OCI-LY7 (cell line): ENCODE measurements at regions not wholly inside any gene's neighbourhood (a gene's known extent, or its start where the extent isn't known, plus 50 kb on each side); places are given as distances from the start of the nearest gene placed in this dataset.

Source experiments
- BruUV-seq: library from RNA; stranded (reverse); fragments of 400-500 nt; replicated peaks from 2 replicates; lab custom pipeline; 2021; lab: Mats Ljungman, UMichigan
- CTCF ChIA-PET: fragments of 300-600 bp; sonication (Branson Sonifier 250); formaldehyde crosslinking; loops from one replicate; lab custom pipeline; 2022; ENCODE audit warnings: antibody characterized with exemption; ENCODE audit not compliant: unreplicated experiment; lab: Charles Lee
- POLR2A ChIA-PET: fragments of 300-600 bp; sonication (Branson Sonifier 250); formaldehyde crosslinking; loops from one replicate; lab custom pipeline; 2022; ENCODE audit warnings: antibody characterized with exemption; lab: Charles Lee
- DNase-seq: peaks from one replicate; pipeline ENCODE4 v3.0.0-alpha.2; 2015; ENCODE audit warnings: low spot score
- H2AFZ ChIP-seq: fragments of 200-600 bp; sonication (generic), shearing (Covaris generic); 2 replicates; pipeline ENCODE4 v1.6.1; 2014; ENCODE audit warnings: mild to moderate bottlenecking, antibody characterized with exemption, low read length, moderate library complexity
- H3K27ac ChIP-seq: fragments of 200-600 bp; sonication (generic); 2 replicates; pipeline ENCODE4 v1.5.1; 2014; ENCODE audit warnings: mixed run types, low read depth, mild to moderate bottlenecking, moderate library complexity, low read length, inconsistent platforms; ENCODE audit not compliant: poor library complexity, severe bottlenecking
- H3K36me3 ChIP-seq: fragments of 200-600 bp; sonication (generic); 2 replicates; pipeline ENCODE4 v1.6.1; 2014; ENCODE audit warnings: mild to moderate bottlenecking, antibody characterized with exemption, low read length, moderate library complexity, mixed read lengths; ENCODE audit not compliant: insufficient read depth
- H3K4me1 ChIP-seq: fragments of 200-600 bp; sonication (generic); 2 replicates; pipeline ENCODE4 v1.5.1; 2014; ENCODE audit warnings: mild to moderate bottlenecking, low read length; ENCODE audit not compliant: insufficient read depth, poor library complexity, severe bottlenecking
- H3K4me2 ChIP-seq: fragments of 200-600 bp; sonication (generic); 2 replicates; pipeline ENCODE4 v1.6.1; 2014; ENCODE audit warnings: mild to moderate bottlenecking, low read length
- H3K4me3 ChIP-seq: fragments of 200-600 bp; sonication (generic); 2 replicates; pipeline ENCODE4 v1.5.1; 2014; ENCODE audit warnings: mild to moderate bottlenecking, low read depth, low read length; ENCODE audit not compliant: poor library complexity, severe bottlenecking
- H3K79me2 ChIP-seq: fragments of 200-600 bp; sonication (generic); 2 replicates; pipeline ENCODE4 v1.6.1; 2016; ENCODE audit warnings: low read depth, mild to moderate bottlenecking, low read length, moderate library complexity, mixed read lengths; ENCODE audit not compliant: insufficient read depth
- H3K9me2 ChIP-seq: fragments of 200-600 bp; sonication (generic); 2 replicates; pipeline ENCODE4 v1.6.1; 2016; ENCODE audit warnings: mild to moderate bottlenecking, low read length, mixed read lengths; ENCODE audit not compliant: insufficient read depth
- H3K9me3 ChIP-seq: fragments of 200-600 bp; sonication (generic); 2 replicates; pipeline ENCODE4 v1.6.1; 2014; ENCODE audit warnings: mild to moderate bottlenecking, mixed run types, low read length, mixed read lengths
- H4K20me1 ChIP-seq: fragments of 200-600 bp; sonication (generic); 2 replicates; pipeline ENCODE4 v1.6.1; 2014; ENCODE audit warnings: mild to moderate bottlenecking, antibody characterized with exemption, low read length, moderate library complexity, mixed read lengths; ENCODE audit not compliant: insufficient read depth
- CTCF ChIP-seq: fragments of 200-600 bp; sonication (generic); conservative IDR thresholded peaks from 2 replicates; pipeline ENCODE4 v1.5.1; 2014; ENCODE audit warnings: mild to moderate bottlenecking, antibody characterized with exemption, low read length, moderate library complexity, mixed read lengths
- EZH2phosphoT487 ChIP-seq: fragments of 200-600 bp; sonication (generic); IDR thresholded peaks from 2 replicates; pipeline ENCODE4 v1.6.1; 2018; ENCODE audit warnings: low read depth, borderline replicate concordance, mild to moderate bottlenecking, mixed run types, antibody characterized with exemption, low read length, moderate library complexity, mixed read lengths
- intact Hi-C: fragments of 100-400 bp; cut with micrococcal nuclease; formaldehyde crosslinking; loops from one replicate; pipeline ENCODE4 v1.10.0; 2022; ENCODE audit not compliant: unreplicated experiment

GRCh38 chr13:58574791-58575190, 943.2 kb downstream of the PCDH17 start:
- intact Hi-C loops: no loop called here
- H2AFZ ChIP-seq: no peak overlapping the region
- TF ChIP-seq EZH2phosphoT487 (no peak), CTCF (no peak)
- no peaks in the 10 kb centered on the region for H4K20me1 ChIP-seq
- peaks cover 4% of the 10 kb centered on the region; the same call in 1 of the 2 replicates for H3K9me3 ChIP-seq
- H3K27ac ChIP-seq: no peak overlapping the region
- no TSS peak for BruUV-seq
- DNase-seq: no peak
- POLR2A ChIA-PET: no interaction called here
- no peak overlapping the region for H3K4me3 ChIP-seq
- H3K4me1 ChIP-seq: no peaks in the 10 kb centered on the region
- no peaks in the 10 kb centered on the region for H3K36me3 ChIP-seq
- no peaks in the 10 kb centered on the region for H3K9me2 ChIP-seq
- CTCF ChIA-PET: no interaction called here
- no peak overlapping the region for H3K4me2 ChIP-seq
- no peaks in the 10 kb centered on the region for H3K79me2 ChIP-seq

DNA sequence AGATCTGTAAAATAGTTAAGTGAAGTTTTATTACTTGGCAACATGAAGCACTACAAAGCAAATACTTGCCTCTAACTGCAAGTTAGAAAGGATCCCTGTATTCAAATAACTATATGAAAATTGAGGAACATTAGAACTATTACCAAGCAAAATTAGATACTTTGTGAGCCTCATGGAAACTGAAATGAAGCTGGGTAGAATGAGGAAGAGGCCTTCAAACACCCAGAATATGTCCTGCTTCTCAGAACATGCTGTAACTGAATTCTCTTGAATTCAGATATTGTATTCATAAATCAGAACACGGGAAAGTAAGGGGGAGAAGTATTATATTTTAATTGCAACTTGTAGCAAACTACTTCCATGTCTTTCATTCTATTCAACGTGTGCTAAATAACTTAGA, 947.9 kb downstream of the PCDH17 start:
- TF ChIP-seq EZH2phosphoT487 (no peak), CTCF (no peak)
- intact Hi-C loops: no loop called here
- POLR2A ChIA-PET: no interaction called here
- CTCF ChIA-PET: no interaction called here
- H3K9me2 ChIP-seq: no peaks in the 10 kb centered on the region
- H3K27ac ChIP-seq: no peak overlapping the region
- H3K79me2 ChIP-seq: no peaks in the 10 kb centered on the region
- H4K20me1 ChIP-seq: no peaks in the 10 kb centered on the region
- H3K4me3 ChIP-seq: no peak overlapping the region
- no peak overlapping the region for H2AFZ ChIP-seq
- H3K36me3 ChIP-seq: no peaks in the 10 kb centered on the region
- H3K4me1 ChIP-seq: no peaks in the 10 kb centered on the region
- H3K9me3 ChIP-seq: no peaks in the 10 kb centered on the region
- no peak overlapping the region for H3K4me2 ChIP-seq
- no TSS peak for BruUV-seq
- DNase-seq: no peak

DNA sequence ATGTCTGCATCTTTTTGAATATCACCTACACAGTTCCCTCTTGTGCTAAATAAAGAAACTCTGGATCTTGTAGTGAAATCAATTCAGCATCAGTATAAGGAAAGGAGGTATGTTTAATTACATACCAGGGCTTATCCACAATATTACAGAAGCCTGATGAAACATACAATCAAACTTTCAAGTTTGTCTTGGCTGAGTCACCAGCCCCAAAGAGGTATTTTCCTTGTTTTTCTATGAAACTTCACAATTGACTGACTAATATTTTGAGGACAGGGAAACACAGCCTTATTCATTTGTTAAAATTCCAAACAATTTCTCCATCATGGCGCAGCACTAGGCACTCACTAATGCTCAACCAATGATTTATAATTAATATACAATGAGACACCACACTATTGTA, 952.4 kb downstream of the PCDH17 start:
- ChIA-PET POLR2A (no interaction called here), CTCF (no interaction called here)
- no TSS peak for BruUV-seq
- intact Hi-C loops: loop anchor here (10.0 kb wide), 1 partner anchor 371 kb away; no protein-coding TSS in a partner anchor
- TF ChIP-seq CTCF: no peak
- no peak for TF ChIP-seq EZH2phosphoT487
- Histone ChIP-seq H3K4me1 (peaks cover 18% of the 10 kb centered on the region), H3K4me2 (no peak overlapping the region), H3K9me2 (no peaks in the 10 kb centered on the region), H3K27ac (no peak overlapping the region), H3K9me3 (no peaks in the 10 kb centered on the region), H3K4me3 (no peak overlapping the region), H2AFZ (no peak overlapping the region), H4K20me1 (no peaks in the 10 kb centered on the region), H3K36me3 (no peaks in the 10 kb centered on the region), H3K79me2 (no peaks in the 10 kb centered on the region)
- no peak for DNase-seq
